IMR-90 (cell line): ENCODE measurements at regions not wholly inside any gene's neighbourhood (a gene's known extent, or its start where the extent isn't known, plus 50 kb on each side); places are given as distances from the start of the nearest gene placed in this dataset.

ENCODE experiments used
- ATAC-seq: fragments of 200-7000 bp; cut with Tn5 transposase; 2 replicates; pipeline ENCODE4 v1.9.1; 2020; ENCODE audit warnings: low read depth, mild to moderate bottlenecking, moderate library complexity
- BruUV-seq: library from RNA; stranded (reverse); fragments of 400-500 nt; replicated peaks from 2 replicates; lab custom pipeline; 2021; lab: Mats Ljungman, UMichigan
- CTCF ChIA-PET: fragments of 300-600 bp; formaldehyde crosslinking; extraction: SDS; loops from one replicate; lab custom pipeline; 2021; ENCODE audit warnings: antibody characterized with exemption; lab: Yijun Ruan, JAX
- POLR2A ChIA-PET: fragments of 300-600 bp; sonication (Branson Sonifier 250); formaldehyde crosslinking; loops from one replicate; lab custom pipeline; 2022; ENCODE audit warnings: antibody characterized with exemption; ENCODE audit not compliant: unreplicated experiment; lab: Charles Lee
- DNase-seq: peaks from one replicate; pipeline ENCODE4 v3.0.0; 2013
- H2AFZ ChIP-seq: replicated peaks from 2 replicates; pipeline ENCODE3; 2013; ENCODE audit warnings: low read length, mild to moderate bottlenecking; ENCODE audit not compliant: poor library complexity
- H2AK5ac ChIP-seq: 2 replicates; pipeline ENCODE4 v1.6.1; 2013; ENCODE audit warnings: low read depth, low read length, inconsistent platforms
- H2AK9ac ChIP-seq: replicated peaks from 2 replicates; pipeline ENCODE3; 2013; ENCODE audit warnings: mild to moderate bottlenecking, low read depth, low read length, moderate library complexity; ENCODE audit not compliant: poor library complexity
- H2BK120ac ChIP-seq: 2 replicates; pipeline ENCODE4 v1.6.1; 2013; ENCODE audit warnings: low read depth, low read length, inconsistent platforms
- H2BK15ac ChIP-seq: 3 replicates; pipeline ENCODE4 v1.6.1; 2013; ENCODE audit warnings: low read depth, low read length, inconsistent platforms
- H2BK20ac ChIP-seq: 2 replicates; pipeline ENCODE4 v1.6.1; 2013; ENCODE audit warnings: low read depth, mild to moderate bottlenecking, inconsistent platforms, low read length, moderate library complexity
- H2BK5ac ChIP-seq: 2 replicates; pipeline ENCODE4 v1.6.1; 2013; ENCODE audit warnings: mild to moderate bottlenecking, low read depth, low read length, inconsistent platforms; ENCODE audit not compliant: poor library complexity, severe bottlenecking
- H3K14ac ChIP-seq: replicated peaks from 2 replicates; pipeline ENCODE4 v1.6.1; 2013; ENCODE audit warnings: low read depth, low read length, inconsistent platforms
- H3K18ac ChIP-seq: 2 replicates; pipeline ENCODE4 v1.6.1; 2013; ENCODE audit warnings: low read depth, low read length, control low read depth
- H3K23ac ChIP-seq: 2 replicates; pipeline ENCODE4 v1.6.1; 2013; ENCODE audit warnings: low read depth, low read length, inconsistent platforms
- H3K27ac ChIP-seq: 2 replicates; pipeline ENCODE4 v1.5.1; 2013; ENCODE audit warnings: mild to moderate bottlenecking, control low read depth, low read length; ENCODE audit not compliant: insufficient read depth
- H3K27me3 ChIP-seq: 2 replicates; pipeline ENCODE4 v1.6.1; 2013; ENCODE audit warnings: low read length; ENCODE audit not compliant: control insufficient read depth, insufficient read depth
- H3K36me3 ChIP-seq: 2 replicates; pipeline ENCODE4 v1.6.1; 2013; ENCODE audit warnings: low read length, mixed read lengths; ENCODE audit not compliant: control insufficient read depth, insufficient read depth
- H3K4ac ChIP-seq: 2 replicates; pipeline ENCODE4 v1.6.1; 2013; ENCODE audit warnings: low read depth, low read length, inconsistent platforms
- H3K4me1 ChIP-seq: 2 replicates; pipeline ENCODE4 v1.6.1; 2013; ENCODE audit warnings: low read length, mixed read lengths; ENCODE audit not compliant: control insufficient read depth, insufficient read depth
- H3K4me2 ChIP-seq: 2 replicates; pipeline ENCODE4 v1.6.1; 2013; ENCODE audit warnings: low read depth, mild to moderate bottlenecking, control low read depth, low read length, moderate library complexity
- H3K4me3 ChIP-seq: 2 replicates; pipeline ENCODE4 v1.5.1; 2013; ENCODE audit warnings: low read depth, mild to moderate bottlenecking, control low read depth, low read length, moderate library complexity; ENCODE audit not compliant: insufficient read depth
- H3K56ac ChIP-seq: 2 replicates; pipeline ENCODE4 v1.6.1; 2013; ENCODE audit warnings: low read length, inconsistent platforms; ENCODE audit not compliant: insufficient read depth; ENCODE audit errors: extremely low read depth
- H3K79me1 ChIP-seq, 2 experiments: 2 replicates each; pipeline ENCODE4 v1.6.1; 2013; ENCODE audit warnings: low read length in 2 of 2, inconsistent platforms in 1 of 2, low read depth in 1 of 2
- H3K9ac ChIP-seq: 2 replicates; pipeline ENCODE4 v1.6.1; 2013; ENCODE audit warnings: low read depth, low read length, control low read depth
- H3K9me1 ChIP-seq: 2 replicates; pipeline ENCODE4 v1.6.1; 2013; ENCODE audit warnings: low read length, inconsistent platforms; ENCODE audit not compliant: insufficient read depth
- H3K9me3 ChIP-seq: 2 replicates; pipeline ENCODE4 v1.6.1; 2013; ENCODE audit warnings: low read length; ENCODE audit not compliant: control insufficient read depth, insufficient read depth
- H4K20me1 ChIP-seq: 2 replicates; pipeline ENCODE4 v1.6.1; 2013; ENCODE audit warnings: low read length, inconsistent platforms; ENCODE audit not compliant: insufficient read depth
- H4K5ac ChIP-seq: 2 replicates; pipeline ENCODE4 v1.6.1; 2013; ENCODE audit warnings: mild to moderate bottlenecking, low read depth, low read length, control low read depth
- H4K8ac ChIP-seq, 2 experiments: 2 replicates each; pipeline ENCODE4 v1.6.1; 2013; ENCODE audit warnings: low read depth in 2 of 2, low read length in 2 of 2, control low read depth in 1 of 2, inconsistent platforms in 1 of 2
- H4K91ac ChIP-seq: 2 replicates; pipeline ENCODE4 v1.6.1; 2013; ENCODE audit warnings: low read depth, low read length, inconsistent platforms; ENCODE audit not compliant: insufficient read depth
- BHLHE40 ChIP-seq: fragments of 150-350 bp; IDR thresholded peaks from 2 replicates; pipeline ENCODE4 v1.6.1; 2016; ENCODE audit warnings: mild to moderate bottlenecking, low read depth, low read length
- CEBPB ChIP-seq: IDR thresholded peaks from 2 replicates; pipeline ENCODE4 v1.6.1; 2012; ENCODE audit warnings: low read depth, low read length, improper control_type of control experiment
- FOS ChIP-seq: fragments of 150-350 bp; IDR thresholded peaks from 2 replicates; pipeline ENCODE4 v1.6.1; 2016; ENCODE audit warnings: low read depth, low read length
- MAFK ChIP-seq: IDR thresholded peaks from 2 replicates; pipeline ENCODE4 v1.6.1; 2012; ENCODE audit warnings: low read depth, low read length, improper control_type of control experiment
- POLR2A ChIP-seq: IDR thresholded peaks from 2 replicates; pipeline ENCODE4 v1.6.1; 2012; ENCODE audit warnings: mild to moderate bottlenecking, low read depth, low read length
- WGBS, 2 experiments: methylation state at CpG; one replicate each; pipeline versions ENCODE4 v1.1.5 to v1.1.7; 2013; ENCODE audit warnings: missing lambda C conversion rate in 2 of 2; ENCODE audit not compliant: insufficient read length in 1 of 2; ENCODE audit errors: extremely low coverage in 2 of 2; 5-methylcytosine and 5-hydroxymethylcytosine counted together
- dilution Hi-C: fragments of 300-500 bp; cut with HindIII; formaldehyde crosslinking; loops from one replicate; pipeline ENCODE4 v1.14.3; 2018; ENCODE audit warnings: low sequenced_read_pairs; ENCODE audit not compliant: unreplicated experiment
- in situ Hi-C: fragments of 300-500 bp; cut with MboI; formaldehyde crosslinking; loops from 3 replicates; pipeline ENCODE4 v1.14.3; 2019; ENCODE audit warnings: low sequenced_read_pairs, inconsistent platforms, mixed read lengths
- intact Hi-C: fragments of 100-400 bp; cut with micrococcal nuclease; formaldehyde crosslinking; loops from 2 replicates; pipeline ENCODE4 v1.10.0; 2022

- TF ChIP-seq FOS (no peak), POLR2A (no peak)
Measured at GRCh38 chr3:99396651-99397275, 241.6 kb upstream of the COL8A1 start (continued).

GRCh38 chr3:99394831-99395778 lies 243.3 kb upstream of the COL8A1 start:
- in situ Hi-C loops: no loop called here
- Histone ChIP-seq H4K5ac (peak overlapping the region; percentile 99), H2BK120ac (peak overlapping the region; percentile 92), H3K79me1 (no peaks in the 10 kb centered on the region), H3K9me3 (peaks cover 7% of the 10 kb centered on the region), H3K23ac (peak overlapping the region; percentile 90), H3K27ac (peak overlapping the region; percentile 86), H3K27me3 (no peaks in the 10 kb centered on the region), H2BK5ac (peak overlapping the region; percentile 89), H3K9ac (peak overlapping the region; percentile 8; the same call in 1 of the 2 replicates), H4K91ac (peak overlapping the region; percentile 86), H3K36me3 (no peaks in the 10 kb centered on the region), H4K8ac (peak overlapping the region; percentile 82 to 86), H3K56ac (peak overlapping the region; percentile 83), H3K4me2 (peak overlapping the region; percentile 81), H4K20me1 (no peaks in the 10 kb centered on the region), H3K14ac (peak overlapping the region; percentile 86), H3K4ac (peak overlapping the region; percentile 93), H3K4me3 (no peak overlapping the region), H3K4me1 (peaks cover 14% of the 10 kb centered on the region), H2AK5ac (peak overlapping the region; percentile 70), H2BK20ac (peak overlapping the region; percentile 79), H2AFZ (peak overlapping the region; percentile 25), H2AK9ac (peak overlapping the region; percentile 13), H3K9me1 (peaks cover 2% of the 10 kb centered on the region; the same call in 1 of the 2 replicates), H2BK15ac (peak overlapping the region; percentile 81; the same call in 2 of the 3 replicates), H3K18ac (peak overlapping the region; percentile 100)
- dilution Hi-C loops: no loop called here
- no CpG with 5 or more reads among the region's 7 CpGs for WGBS, 2 experiments
- peak; percentile 85 for ATAC-seq
- BruUV-seq: no TSS peak
- DNase-seq: peak; percentile 89
- CTCF ChIA-PET: interaction anchor here (0.7 kb wide), 1 partner anchor 34 kb away, joined by 4 read pairs; no protein-coding TSS in a partner anchor
- intact Hi-C loops: loop anchor here (10.0 kb wide), 1 partner anchor 250 kb away; no protein-coding TSS in a partner anchor
- POLR2A ChIA-PET: interaction anchor here (0.6 kb wide), 1 partner anchor 15 kb away, joined by 3 read pairs; no protein-coding TSS in a partner anchor
- TF ChIP-seq CEBPB: peak; percentile 99
- 0 out of 2 replicates have a peak, but pooled peaks have one; percentile 27 for TF ChIP-seq BHLHE40
- TF ChIP-seq MAFK: no peak
- TF ChIP-seq FOS: peak; percentile 80
